Suprapubic skin (tissue), 4 donors: ENCODE measurements at regions not wholly inside any gene's neighbourhood (a gene's known extent, or its start where the extent isn't known, plus 50 kb on each side); places are given as distances from the start of the nearest gene placed in this dataset.

ENCODE experiments used
- DNase-seq, 2 donors: peaks; one replicate each; pipeline ENCODE4 v3.0.0-alpha.2; 2019; ENCODE audit warnings: low spot score in 2 of 2
- H3K27ac ChIP-seq: fragments of 200-600 bp; sonication (generic); one replicate; pipeline ENCODE4 v1.5.1; 2019
- H3K27me3 ChIP-seq: fragments of 200-600 bp; sonication (generic); one replicate; pipeline ENCODE4 v1.5.1; 2019
- H3K36me3 ChIP-seq: fragments of 200-600 bp; sonication (generic); one replicate; pipeline ENCODE4 v1.5.1; 2019
- H3K4me1 ChIP-seq: fragments of 200-600 bp; sonication (generic); one replicate; pipeline ENCODE4 v1.5.1; 2019
- H3K4me3 ChIP-seq: fragments of 200-600 bp; sonication (generic); one replicate; pipeline ENCODE4 v1.5.1; 2019; ENCODE audit warnings: mild to moderate bottlenecking
- H3K9me3 ChIP-seq: fragments of 200-600 bp; sonication (generic); one replicate; pipeline ENCODE4 v1.5.1; 2019
- EP300 ChIP-seq: sonication (generic); formaldehyde crosslinking; IDR thresholded peaks from one replicate; pipeline ENCODE4 v1.6.1; 2017; ENCODE audit warnings: antibody characterized with exemption
- POLR2A ChIP-seq, 2 donors: fragments of 450-650 bp; IDR thresholded peaks; one replicate each; pipeline ENCODE4 v1.6.1; 2017; ENCODE audit warnings: antibody characterized with exemption in 2 of 2, mild to moderate bottlenecking in 2 of 2, moderate library complexity in 2 of 2
- POLR2AphosphoS5 ChIP-seq, 3 donors: sonication (generic); formaldehyde crosslinking; IDR thresholded peaks; one replicate each; pipeline ENCODE4 v1.6.1; 2017; ENCODE audit warnings: antibody characterized with exemption in 3 of 3
- WGBS: methylation state at CpG from one replicate; pipeline ENCODE4 v1.1.5; 2018; 5-methylcytosine and 5-hydroxymethylcytosine counted together
- TF ChIP-seq, protein P1 (sequence below), 2 donors: fragments of 200-600 bp in 1 of 2; fragments of 450-650 bp in 1 of 2; sonication (generic) in 1 of 2; IDR thresholded peaks; one replicate each; pipeline ENCODE4 v1.5.1; 2016 to 2019; ENCODE audit warnings: antibody characterized with exemption in 2 of 2, mild to moderate bottlenecking in 1 of 2, moderate library complexity in 1 of 2

GRCh38 chr4:144202081-144202480 is 61.6 kb upstream of the GYPA start:
- DNase-seq: no peak
- Histone ChIP-seq H3K27ac (no peak overlapping the region), H3K36me3 (no peaks in the 10 kb centered on the region), H3K9me3 (peaks cover 2% of the 10 kb centered on the region), H3K4me1 (no peaks in the 10 kb centered on the region), H3K4me3 (no peak overlapping the region), H3K27me3 (no peaks in the 10 kb centered on the region)
- no peak for TF ChIP-seq POLR2A (IDR thresholded peaks at IDR 0.05)
- TF ChIP-seq POLR2AphosphoS5 (IDR thresholded peaks at IDR 0.05): no peak
- TF ChIP-seq, protein P1, sequence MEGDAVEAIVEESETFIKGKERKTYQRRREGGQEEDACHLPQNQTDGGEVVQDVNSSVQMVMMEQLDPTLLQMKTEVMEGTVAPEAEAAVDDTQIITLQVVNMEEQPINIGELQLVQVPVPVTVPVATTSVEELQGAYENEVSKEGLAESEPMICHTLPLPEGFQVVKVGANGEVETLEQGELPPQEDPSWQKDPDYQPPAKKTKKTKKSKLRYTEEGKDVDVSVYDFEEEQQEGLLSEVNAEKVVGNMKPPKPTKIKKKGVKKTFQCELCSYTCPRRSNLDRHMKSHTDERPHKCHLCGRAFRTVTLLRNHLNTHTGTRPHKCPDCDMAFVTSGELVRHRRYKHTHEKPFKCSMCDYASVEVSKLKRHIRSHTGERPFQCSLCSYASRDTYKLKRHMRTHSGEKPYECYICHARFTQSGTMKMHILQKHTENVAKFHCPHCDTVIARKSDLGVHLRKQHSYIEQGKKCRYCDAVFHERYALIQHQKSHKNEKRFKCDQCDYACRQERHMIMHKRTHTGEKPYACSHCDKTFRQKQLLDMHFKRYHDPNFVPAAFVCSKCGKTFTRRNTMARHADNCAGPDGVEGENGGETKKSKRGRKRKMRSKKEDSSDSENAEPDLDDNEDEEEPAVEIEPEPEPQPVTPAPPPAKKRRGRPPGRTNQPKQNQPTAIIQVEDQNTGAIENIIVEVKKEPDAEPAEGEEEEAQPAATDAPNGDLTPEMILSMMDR (IDR thresholded peaks at IDR 0.05): no peak
- no peak for TF ChIP-seq EP300
- WGBS: 95% methylated on average over 1 of the region's 1 CpG

GRCh38 chr4:144203155-144203554 is 62.6 kb upstream of the GYPA start:
- Histone ChIP-seq H3K36me3 (no peaks in the 10 kb centered on the region), H3K4me3 (no peak overlapping the region), H3K9me3 (no peaks in the 10 kb centered on the region), H3K4me1 (no peaks in the 10 kb centered on the region), H3K27me3 (no peaks in the 10 kb centered on the region), H3K27ac (no peak overlapping the region)
- TF ChIP-seq POLR2A (IDR thresholded peaks at IDR 0.05): no peak
- no peak for TF ChIP-seq POLR2AphosphoS5 (IDR thresholded peaks at IDR 0.05)
- TF ChIP-seq, protein P1 (IDR thresholded peaks at IDR 0.05): no peak
- TF ChIP-seq EP300: no peak
- 92% methylated on average over 2 of the region's 2 CpGs for WGBS
- no peak for DNase-seq

DNA sequence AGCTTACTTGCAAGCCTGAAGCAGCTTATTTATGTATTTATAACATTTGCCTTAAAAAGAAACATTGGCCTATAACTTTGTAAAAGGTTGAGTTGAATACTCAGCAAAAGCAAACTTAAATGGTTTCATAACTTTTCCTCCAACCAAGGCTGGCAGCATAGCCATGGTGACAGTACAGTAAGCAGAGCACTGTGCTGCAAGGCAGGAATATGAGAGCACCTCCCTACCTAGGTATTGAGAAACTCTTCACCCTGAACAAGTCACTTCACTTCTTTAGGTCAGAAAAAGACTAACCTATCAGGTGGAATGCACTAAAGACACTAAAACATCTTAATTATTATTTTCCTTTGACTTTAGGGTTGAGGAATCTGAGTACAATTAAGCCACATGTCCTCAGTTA is 63.9 kb upstream of the GYPA start:
- Histone ChIP-seq H3K27me3 (no peaks in the 10 kb centered on the region), H3K27ac (no peak overlapping the region), H3K4me1 (no peaks in the 10 kb centered on the region), H3K4me3 (no peak overlapping the region), H3K9me3 (no peaks in the 10 kb centered on the region), H3K36me3 (no peaks in the 10 kb centered on the region)
- DNase-seq: no peak
- TF ChIP-seq, protein P1 (IDR thresholded peaks at IDR 0.05): no peak
- TF ChIP-seq POLR2AphosphoS5 (IDR thresholded peaks at IDR 0.05) (no peak), POLR2A (IDR thresholded peaks at IDR 0.05) (no peak), EP300 (no peak)

GRCh38 chr4:144206711-144207110 is 66.2 kb upstream of the GYPA start:
- Histone ChIP-seq H3K27me3 (no peaks in the 10 kb centered on the region), H3K36me3 (no peaks in the 10 kb centered on the region), H3K9me3 (no peaks in the 10 kb centered on the region), H3K27ac (no peak overlapping the region), H3K4me1 (no peaks in the 10 kb centered on the region), H3K4me3 (no peak overlapping the region)
- DNase-seq: no peak
- TF ChIP-seq POLR2A (IDR thresholded peaks at IDR 0.05) (no peak), EP300 (no peak), POLR2AphosphoS5 (IDR thresholded peaks at IDR 0.05) (no peak)
- TF ChIP-seq, protein P1 (IDR thresholded peaks at IDR 0.05): no peak
- 81% methylated on average over 1 of the region's 1 CpG for WGBS

DNA sequence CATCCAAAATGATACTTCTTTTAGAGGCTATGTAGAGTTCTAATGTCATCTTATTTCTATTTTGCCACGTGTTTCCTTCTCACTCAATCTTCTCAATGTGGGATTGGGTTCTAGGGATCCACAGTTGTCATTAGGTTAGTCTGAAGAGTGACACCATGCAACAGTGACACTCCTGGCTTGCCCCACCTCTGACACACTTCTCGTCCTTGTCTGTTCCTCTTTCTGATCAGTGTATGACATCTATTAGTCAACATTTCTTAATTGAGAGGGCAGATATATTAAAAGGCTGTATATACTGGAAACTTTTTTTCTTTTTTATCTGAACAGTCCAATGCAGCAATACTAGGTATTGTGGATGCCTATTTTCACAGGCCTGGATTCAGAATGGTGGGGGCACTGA is 67.6 kb upstream of the GYPA start:
- H3K27me3 ChIP-seq: no peaks in the 10 kb centered on the region
- no peaks in the 10 kb centered on the region for H3K36me3 ChIP-seq
- no peak for DNase-seq
- TF ChIP-seq POLR2A (IDR thresholded peaks at IDR 0.05): no peak
- no peaks in the 10 kb centered on the region for H3K4me1 ChIP-seq
- no peaks in the 10 kb centered on the region for H3K9me3 ChIP-seq
- H3K4me3 ChIP-seq: no peak overlapping the region
- WGBS: 68% methylated on average over 2 of the region's 2 CpGs
- H3K27ac ChIP-seq: no peak overlapping the region

- DNase-seq: no peak
- TF ChIP-seq, protein P1 (IDR thresholded peaks at IDR 0.05): no peak
- no peak for TF ChIP-seq POLR2A (IDR thresholded peaks at IDR 0.05)
- no peak for TF ChIP-seq EP300
- TF ChIP-seq POLR2AphosphoS5 (IDR thresholded peaks at IDR 0.05): no peak
- no peaks in the 10 kb centered on the region for H3K9me3 ChIP-seq
Observed at GRCh38 chr4:144209491-144209890, 69.0 kb upstream of the GYPA start.

More at GRCh38 chr4:144209491-144209890, 69.0 kb upstream of the GYPA start:
- Histone ChIP-seq H3K27me3 (no peaks in the 10 kb centered on the region), H3K27ac (no peak overlapping the region), H3K4me1 (no peaks in the 10 kb centered on the region), H3K36me3 (no peaks in the 10 kb centered on the region), H3K4me3 (no peak overlapping the region)
- 74% methylated on average over 4 of the region's 4 CpGs for WGBS
